Smooth muscle cell (in vitro differentiated cells): ENCODE measurements at regions not wholly inside any gene's neighbourhood (a gene's known extent, or its start where the extent isn't known, plus 50 kb on each side); places are given as distances from the start of the nearest gene placed in this dataset.
"Not testable (repeated sequence)": the region's sequence is repeated elsewhere in the genome, so short reads cannot be mapped to it uniquely, and the experiment has no call there.

ENCODE experiments used
- DNase-seq: peaks from one replicate; lab custom pipeline; 2025; ENCODE audit not compliant: unreplicated experiment; lab: John Stamatoyannopoulos, UW
- H2AFZ ChIP-seq: fragments of 200-600 bp; sonication (generic); 2 replicates; pipeline ENCODE4 v1.6.0; 2016; ENCODE audit warnings: antibody characterized with exemption, low read depth, mild to moderate bottlenecking
- H3F3A ChIP-seq: fragments of 200-600 bp; sonication (generic); 2 replicates; pipeline ENCODE4 v1.6.0; 2017; ENCODE audit warnings: antibody characterized with exemption, low read depth
- H3K27ac ChIP-seq: fragments of 200-600 bp; sonication (generic); 2 replicates; pipeline ENCODE4 v1.5.1; 2016; ENCODE audit warnings: low read depth, mild to moderate bottlenecking
- H3K27me3 ChIP-seq: fragments of 200-600 bp; sonication (generic); 2 replicates; pipeline ENCODE4 v1.6.1; 2016; ENCODE audit warnings: low read depth, mild to moderate bottlenecking
- H3K36me3 ChIP-seq: fragments of 200-600 bp; sonication (generic); 2 replicates; pipeline ENCODE4 v1.5.1; 2016; ENCODE audit warnings: low read depth
- H3K4me1 ChIP-seq: fragments of 200-600 bp; sonication (generic); 2 replicates; pipeline ENCODE4 v1.5.1; 2016; ENCODE audit warnings: low read depth
- H3K4me2 ChIP-seq: fragments of 200-600 bp; sonication (generic); 2 replicates; pipeline ENCODE4 v1.6.0; 2016; ENCODE audit warnings: mild to moderate bottlenecking
- H3K4me3 ChIP-seq: fragments of 200-600 bp; sonication (generic); 2 replicates; pipeline ENCODE4 v1.5.1; 2016; ENCODE audit warnings: mild to moderate bottlenecking
- H3K79me2 ChIP-seq: fragments of 200-600 bp; sonication (generic); 2 replicates; pipeline ENCODE4 v1.6.0; 2016; ENCODE audit warnings: low read depth, mild to moderate bottlenecking
- H3K9ac ChIP-seq: fragments of 200-600 bp; sonication (generic); 2 replicates; pipeline ENCODE4 v1.6.0; 2016; ENCODE audit warnings: low read depth
- H3K9me3 ChIP-seq: fragments of 200-600 bp; sonication (generic); replicated peaks from 2 replicates; pipeline ENCODE4 v1.5.1; 2016; ENCODE audit warnings: low read depth
- H4K20me1 ChIP-seq: fragments of 200-600 bp; sonication (generic); 2 replicates; pipeline ENCODE4 v1.6.0; 2016; ENCODE audit warnings: low read depth
- CTCF ChIP-seq: fragments of 200-600 bp; sonication (generic); IDR thresholded peaks from 2 replicates; pipeline ENCODE4 v1.5.1; 2017; ENCODE audit warnings: borderline replicate concordance, mild to moderate bottlenecking, antibody characterized with exemption; ENCODE audit not compliant: insufficient read depth, poor library complexity, severe bottlenecking
- WGBS: methylation state at CpG from one replicate; pipeline ENCODE4 v1.1.7; 2016; ENCODE audit warnings: low lambda C conversion rate; 5-methylcytosine and 5-hydroxymethylcytosine counted together

GRCh38 chr4:175326796-175327195 lies 408.6 kb downstream of the ADAM29 start:
- Histone ChIP-seq H3K4me3 (no peak overlapping the region), H4K20me1 (no peaks in the 10 kb centered on the region), H3K4me1 (no peaks in the 10 kb centered on the region), H3K27ac (no peak overlapping the region), H3F3A (no peaks in the 10 kb centered on the region), H3K79me2 (no peaks in the 10 kb centered on the region), H3K9me3 (no peaks in the 10 kb centered on the region), H2AFZ (no peak overlapping the region), H3K4me2 (no peak overlapping the region), H3K36me3 (no peaks in the 10 kb centered on the region), H3K9ac (no peak overlapping the region), H3K27me3 (no peaks in the 10 kb centered on the region)
- WGBS = 94% methylated on average over 3 of the region's 3 CpGs
- TF ChIP-seq CTCF = no peak
- no peak for DNase-seq

GRCh38 chr4:175330236-175330635 lies 412.1 kb downstream of the ADAM29 start:
- Histone ChIP-seq H3K36me3 (no peaks in the 10 kb centered on the region), H3K27ac (no peak overlapping the region), H3F3A (no peaks in the 10 kb centered on the region), H3K4me1 (no peaks in the 10 kb centered on the region), H3K79me2 (no peaks in the 10 kb centered on the region), H3K4me2 (no peak overlapping the region), H3K4me3 (no peak overlapping the region), H3K9me3 (no peaks in the 10 kb centered on the region), H3K27me3 (no peaks in the 10 kb centered on the region), H3K9ac (no peak overlapping the region), H2AFZ (no peak overlapping the region), H4K20me1 (no peaks in the 10 kb centered on the region)
- no peak for TF ChIP-seq CTCF
- WGBS = 100% methylated on average over 2 of the region's 2 CpGs
- no peak for DNase-seq

- H2AFZ ChIP-seq = no peak overlapping the region
- H3K9ac ChIP-seq = no peak overlapping the region
- H3K79me2 ChIP-seq = no peaks in the 10 kb centered on the region
- no peaks in the 10 kb centered on the region for H3K4me1 ChIP-seq
- no peaks in the 10 kb centered on the region for H3K36me3 ChIP-seq
- H3K27ac ChIP-seq = peak overlapping the region; percentile 27
- no peak for DNase-seq
- no peak overlapping the region for H3K4me3 ChIP-seq
- no peaks in the 10 kb centered on the region for H3K9me3 ChIP-seq
- no peaks in the 10 kb centered on the region for H3K27me3 ChIP-seq
- no peaks in the 10 kb centered on the region for H3F3A ChIP-seq
- WGBS = 50% methylated on average over 2 of the region's 2 CpGs
- TF ChIP-seq CTCF = no peak
- H3K4me2 ChIP-seq = no peak overlapping the region
- H4K20me1 ChIP-seq = no peaks in the 10 kb centered on the region
These were observed 412.5 kb downstream of the ADAM29 start for GRCh38 chr4:175330652-175331051.

- Histone ChIP-seq H3K27ac (no peak overlapping the region), H3K79me2 (no peaks in the 10 kb centered on the region)
- no peak for TF ChIP-seq CTCF
These were observed 417.2 kb downstream of the ADAM29 start for GRCh38 chr4:175335331-175335730.

GRCh38 chr4:175336570-175336969 lies 418.4 kb downstream of the ADAM29 start:
- 97% methylated on average over 5 of the region's 5 CpGs for WGBS

More at GRCh38 chr4:175335331-175335730, 417.2 kb downstream of the ADAM29 start:
- Histone ChIP-seq H3K9ac (no peak overlapping the region), H3K4me2 (no peak overlapping the region), H3K4me1 (no peaks in the 10 kb centered on the region), H3K9me3 (no peaks in the 10 kb centered on the region), H3F3A (no peaks in the 10 kb centered on the region), H2AFZ (no peak overlapping the region), H4K20me1 (no peaks in the 10 kb centered on the region), H3K36me3 (no peaks in the 10 kb centered on the region), H3K4me3 (no peak overlapping the region), H3K27me3 (no peaks in the 10 kb centered on the region)
- no peak for DNase-seq

More at GRCh38 chr4:175336570-175336969, 418.4 kb downstream of the ADAM29 start:
- not testable (repeated sequence) for H3K27me3 ChIP-seq, H3F3A ChIP-seq, DNase-seq, H2AFZ ChIP-seq, H3K9me3 ChIP-seq, H3K9ac ChIP-seq, H3K79me2 ChIP-seq, H3K4me2 ChIP-seq, H4K20me1 ChIP-seq, H3K4me1 ChIP-seq, H3K27ac ChIP-seq, H3K4me3 ChIP-seq, H3K36me3 ChIP-seq
